ENCODE measurements at regions not wholly inside any gene's neighbourhood (a gene's known extent, or its start where the extent isn't known, plus 50 kb on each side); places are given as distances from the start of the nearest gene placed in this dataset.

- Mint-ChIP-seq H3K9me3 (ENCODE audit: unreplicated experiment) (no peaks in the 10 kb centered on the region), H3K36me3 (ENCODE audit: low read depth, unreplicated experiment) (no peaks in the 10 kb centered on the region), H3K4me3 (ENCODE audit: unreplicated experiment) (no peak overlapping the region), H3K27me3 (ENCODE audit: unreplicated experiment) (no peaks in the 10 kb centered on the region), H3K27ac (ENCODE audit: unreplicated experiment) (no peak overlapping the region), H3K4me1 (ENCODE audit: unreplicated experiment) (no peaks in the 10 kb centered on the region)
- no peak for TF ChIP-seq CTCF (IDR thresholded peaks at IDR 0.05; ENCODE audit: unreplicated experiment)
- no peak for DNase-seq (ENCODE audit: low spot score)
Observed at GRCh38 chrY:13091575-13091974, 186.9 kb downstream of the DDX3Y start.

- Mint-ChIP-seq H3K36me3 (ENCODE audit: low read depth, unreplicated experiment) (no peaks in the 10 kb centered on the region), H3K4me3 (ENCODE audit: unreplicated experiment) (no peak overlapping the region), H3K27me3 (ENCODE audit: unreplicated experiment) (no peaks in the 10 kb centered on the region), H3K4me1 (ENCODE audit: unreplicated experiment) (no peaks in the 10 kb centered on the region), H3K9me3 (ENCODE audit: unreplicated experiment) (no peaks in the 10 kb centered on the region), H3K27ac (ENCODE audit: unreplicated experiment) (no peak overlapping the region)
- no peak for TF ChIP-seq CTCF (IDR thresholded peaks at IDR 0.05; ENCODE audit: unreplicated experiment)
- no peak for DNase-seq (ENCODE audit: low spot score)
Observed at GRCh38 chrY:13092986-13093385, 188.3 kb downstream of the DDX3Y start.

- no peaks in the 10 kb centered on the region for H3K9me3 Mint-ChIP-seq (ENCODE audit: unreplicated experiment)
- no peak for TF ChIP-seq CTCF (IDR thresholded peaks at IDR 0.05; ENCODE audit: unreplicated experiment)
- no peaks in the 10 kb centered on the region for H3K36me3 Mint-ChIP-seq (ENCODE audit: low read depth, unreplicated experiment)
- no peaks in the 10 kb centered on the region for H3K4me1 Mint-ChIP-seq (ENCODE audit: unreplicated experiment)
- H3K27me3 Mint-ChIP-seq (ENCODE audit: unreplicated experiment), result no peaks in the 10 kb centered on the region
- no peak for DNase-seq (ENCODE audit: low spot score)
- no peak overlapping the region for H3K4me3 Mint-ChIP-seq (ENCODE audit: unreplicated experiment)
- H3K27ac Mint-ChIP-seq (ENCODE audit: unreplicated experiment), result no peak overlapping the region
Observed at GRCh38 chrY:13093461-13093860, 188.8 kb downstream of the DDX3Y start.

GRCh38 chrY:13094411-13094810 is 189.7 kb downstream of the DDX3Y start:
- Mint-ChIP-seq H3K36me3 (ENCODE audit: low read depth, unreplicated experiment) (no peaks in the 10 kb centered on the region), H3K4me1 (ENCODE audit: unreplicated experiment) (no peaks in the 10 kb centered on the region), H3K9me3 (ENCODE audit: unreplicated experiment) (no peaks in the 10 kb centered on the region), H3K27ac (ENCODE audit: unreplicated experiment) (no peak overlapping the region), H3K27me3 (ENCODE audit: unreplicated experiment) (no peaks in the 10 kb centered on the region), H3K4me3 (ENCODE audit: unreplicated experiment) (no peak overlapping the region)
- DNase-seq (ENCODE audit: low spot score), result no peak
- TF ChIP-seq CTCF (IDR thresholded peaks at IDR 0.05; ENCODE audit: unreplicated experiment), result no peak

- H3K4me3 Mint-ChIP-seq (ENCODE audit: unreplicated experiment), result no peak overlapping the region
- H3K36me3 Mint-ChIP-seq (ENCODE audit: low read depth, unreplicated experiment), result no peaks in the 10 kb centered on the region
Observed at GRCh38 chrY:13094904-13095600, 190.4 kb downstream of the DDX3Y start.

More at GRCh38 chrY:13094904-13095600, 190.4 kb downstream of the DDX3Y start:
- Mint-ChIP-seq H3K9me3 (ENCODE audit: unreplicated experiment) (no peaks in the 10 kb centered on the region), H3K4me1 (ENCODE audit: unreplicated experiment) (no peaks in the 10 kb centered on the region), H3K27me3 (ENCODE audit: unreplicated experiment) (no peaks in the 10 kb centered on the region), H3K27ac (ENCODE audit: unreplicated experiment) (no peak overlapping the region)
- no peak for TF ChIP-seq CTCF (IDR thresholded peaks at IDR 0.05; ENCODE audit: unreplicated experiment)
- no peak for DNase-seq (ENCODE audit: low spot score)

Data from endothelial cell (in vitro differentiated cells).